Sigmoid colon (tissue), 4 donors: ENCODE measurements at regions not wholly inside any gene's neighbourhood (a gene's known extent, or its start where the extent isn't known, plus 50 kb on each side); places are given as distances from the start of the nearest gene placed in this dataset.

ENCODE experiments used
- EP300 ChIP-seq, 4 donors: sonication (generic); formaldehyde crosslinking; IDR thresholded peaks; one replicate each; pipeline ENCODE4 v1.6.1; 2017; ENCODE audit warnings: antibody characterized with exemption in 4 of 4
- POLR2A ChIP-seq, 2 donors: fragments of 450-650 bp; IDR thresholded peaks; one replicate each; pipeline ENCODE4 v1.6.1; 2016; ENCODE audit warnings: antibody characterized with exemption in 2 of 2, mild to moderate bottlenecking in 2 of 2, moderate library complexity in 2 of 2
- POLR2AphosphoS5 ChIP-seq, 4 donors: sonication (generic); formaldehyde crosslinking; IDR thresholded peaks; one replicate each; pipeline ENCODE4 v1.6.1; 2017; ENCODE audit warnings: antibody characterized with exemption in 4 of 4
- TF ChIP-seq, protein P1 (sequence below), 4 experiments: fragments of 450-650 bp in 3 of 4; fragments of 200-600 bp in 1 of 4; IDR thresholded peaks; one replicate each; pipeline ENCODE4 v1.5.1; 2016 to 2019; ENCODE audit warnings: antibody characterized with exemption in 4 of 4, mild to moderate bottlenecking in 3 of 4, moderate library complexity in 2 of 4

DNA sequence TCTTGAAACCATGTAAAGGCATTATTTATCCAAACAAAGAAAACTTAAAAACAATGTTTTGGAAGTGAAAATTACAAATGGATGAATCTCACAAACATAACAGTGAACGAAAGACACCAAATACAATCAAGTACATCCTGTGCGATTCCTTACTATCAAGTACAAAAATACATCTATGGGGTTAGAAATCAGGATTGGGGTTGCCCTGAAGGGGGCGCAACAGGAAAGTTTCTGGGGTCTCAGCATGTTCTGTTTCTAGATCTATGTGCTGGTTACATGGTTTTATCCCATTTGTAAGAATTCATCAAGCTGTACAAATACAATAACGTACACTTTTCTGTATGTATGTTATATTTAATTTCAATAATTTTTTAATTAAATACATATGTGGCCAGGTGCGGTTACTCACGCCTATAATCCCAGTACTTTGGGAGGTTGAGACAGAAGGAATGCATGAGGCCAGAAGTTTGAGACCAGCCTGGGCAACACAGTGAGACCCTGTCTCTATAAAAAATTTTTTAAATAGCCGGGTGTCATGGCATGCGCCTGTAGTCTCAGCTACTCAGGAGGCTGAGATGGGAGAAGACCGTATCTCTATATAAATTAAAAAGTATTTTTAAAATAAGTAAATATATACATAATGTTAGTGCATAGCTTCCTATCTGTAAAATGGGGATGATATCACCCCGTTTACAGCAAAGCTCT is 121.5 kb upstream of the SOD1 start:
- TF ChIP-seq POLR2AphosphoS5 (IDR thresholded peaks at IDR 0.05) (no peak), EP300 (IDR thresholded peaks at IDR 0.05) (no peak), POLR2A (IDR thresholded peaks at IDR 0.05) (no peak)
- TF ChIP-seq, protein P1, sequence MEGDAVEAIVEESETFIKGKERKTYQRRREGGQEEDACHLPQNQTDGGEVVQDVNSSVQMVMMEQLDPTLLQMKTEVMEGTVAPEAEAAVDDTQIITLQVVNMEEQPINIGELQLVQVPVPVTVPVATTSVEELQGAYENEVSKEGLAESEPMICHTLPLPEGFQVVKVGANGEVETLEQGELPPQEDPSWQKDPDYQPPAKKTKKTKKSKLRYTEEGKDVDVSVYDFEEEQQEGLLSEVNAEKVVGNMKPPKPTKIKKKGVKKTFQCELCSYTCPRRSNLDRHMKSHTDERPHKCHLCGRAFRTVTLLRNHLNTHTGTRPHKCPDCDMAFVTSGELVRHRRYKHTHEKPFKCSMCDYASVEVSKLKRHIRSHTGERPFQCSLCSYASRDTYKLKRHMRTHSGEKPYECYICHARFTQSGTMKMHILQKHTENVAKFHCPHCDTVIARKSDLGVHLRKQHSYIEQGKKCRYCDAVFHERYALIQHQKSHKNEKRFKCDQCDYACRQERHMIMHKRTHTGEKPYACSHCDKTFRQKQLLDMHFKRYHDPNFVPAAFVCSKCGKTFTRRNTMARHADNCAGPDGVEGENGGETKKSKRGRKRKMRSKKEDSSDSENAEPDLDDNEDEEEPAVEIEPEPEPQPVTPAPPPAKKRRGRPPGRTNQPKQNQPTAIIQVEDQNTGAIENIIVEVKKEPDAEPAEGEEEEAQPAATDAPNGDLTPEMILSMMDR (IDR thresholded peaks at IDR 0.05) = no peak
